ENCODE measurements at regions not wholly inside any gene's neighbourhood (a gene's known extent, or its start where the extent isn't known, plus 50 kb on each side); places are given as distances from the start of the nearest gene placed in this dataset.

- no peak for DNase-seq (ENCODE audit: low spot score)
- ChIA-PET POLR2A (interaction anchor here (0.6 kb wide), 1 partner anchor 13 kb away, joined by 5 read pairs; no protein-coding TSS in a partner anchor), CTCF (ENCODE audit: unreplicated experiment) (no interaction called here)
- H3K27ac ChIP-seq (ENCODE audit: low read depth, low read length, poor library complexity, severe bottlenecking): no peak overlapping the region
- H2AFZ ChIP-seq (ENCODE audit: low read length): no peak overlapping the region
- no TSS peak for BruUV-seq (replicated peaks)
- TF ChIP-seq EZH2phosphoT487 (IDR thresholded peaks at IDR 0.05; ENCODE audit: borderline replicate concordance, low read depth, low read length) (no peak), CTCF (conservative IDR thresholded peaks at IDR 0.05; ENCODE audit: low read length) (no peak)
- H3K4me2 ChIP-seq (ENCODE audit: low read length): no peak overlapping the region
- H3K79me2 ChIP-seq (ENCODE audit: insufficient read depth, low read depth, low read length): no peaks in the 10 kb centered on the region
- H3K36me3 ChIP-seq (ENCODE audit: insufficient read depth, low read length): no peaks in the 10 kb centered on the region
- no peaks in the 10 kb centered on the region for H4K20me1 ChIP-seq (ENCODE audit: insufficient read depth, low read length)
- H3K9me2 ChIP-seq (ENCODE audit: insufficient read depth, low read length): no peaks in the 10 kb centered on the region
- H3K9me3 ChIP-seq (ENCODE audit: low read length): no peaks in the 10 kb centered on the region
- intact Hi-C loops (cut with micrococcal nuclease; ENCODE audit: unreplicated experiment): no loop called here
- no peaks in the 10 kb centered on the region for H3K4me1 ChIP-seq (ENCODE audit: insufficient read depth, low read length, poor library complexity, severe bottlenecking)
- no peak overlapping the region for H3K4me3 ChIP-seq (ENCODE audit: low read depth, low read length, poor library complexity, severe bottlenecking)
These were observed 377.0 kb upstream of the NUPR2 start for GRCh38 chr7:56493196-56493595.

- Histone ChIP-seq H3K9me3 (ENCODE audit: low read length) (no peaks in the 10 kb centered on the region), H3K4me2 (ENCODE audit: low read length) (no peak overlapping the region), H3K79me2 (ENCODE audit: insufficient read depth, low read depth, low read length) (no peaks in the 10 kb centered on the region), H4K20me1 (ENCODE audit: insufficient read depth, low read length) (no peaks in the 10 kb centered on the region), H3K9me2 (ENCODE audit: insufficient read depth, low read length) (no peaks in the 10 kb centered on the region), H2AFZ (ENCODE audit: low read length) (no peak overlapping the region), H3K4me1 (ENCODE audit: insufficient read depth, low read length, poor library complexity, severe bottlenecking) (no peaks in the 10 kb centered on the region), H3K4me3 (ENCODE audit: low read depth, low read length, poor library complexity, severe bottlenecking) (no peak overlapping the region), H3K27ac (ENCODE audit: low read depth, low read length, poor library complexity, severe bottlenecking) (no peak overlapping the region), H3K36me3 (ENCODE audit: insufficient read depth, low read length) (no peaks in the 10 kb centered on the region)
- DNase-seq (ENCODE audit: low spot score): no peak
- ChIA-PET POLR2A (no interaction called here), CTCF (ENCODE audit: unreplicated experiment) (no interaction called here)
- TF ChIP-seq CTCF (conservative IDR thresholded peaks at IDR 0.05; ENCODE audit: low read length): no peak
- TF ChIP-seq EZH2phosphoT487 (IDR thresholded peaks at IDR 0.05; ENCODE audit: borderline replicate concordance, low read depth, low read length): no peak
- intact Hi-C loops (cut with micrococcal nuclease; ENCODE audit: unreplicated experiment): no loop called here
- BruUV-seq (replicated peaks): no TSS peak
These were observed 375.6 kb upstream of the NUPR2 start for GRCh38 chr7:56491636-56492425.

GRCh38 chr7:56483861-56484550 lies 367.8 kb upstream of the NUPR2 start:
- no peak for DNase-seq (ENCODE audit: low spot score)
- H3K36me3 ChIP-seq (ENCODE audit: insufficient read depth, low read length): no peaks in the 10 kb centered on the region
- H3K4me1 ChIP-seq (ENCODE audit: insufficient read depth, low read length, poor library complexity, severe bottlenecking): no peaks in the 10 kb centered on the region
- ChIA-PET CTCF (ENCODE audit: unreplicated experiment) (no interaction called here), POLR2A (no interaction called here)
- no TSS peak for BruUV-seq (replicated peaks)
- no peaks in the 10 kb centered on the region for H3K9me2 ChIP-seq (ENCODE audit: insufficient read depth, low read length)
- intact Hi-C loops (cut with micrococcal nuclease; ENCODE audit: unreplicated experiment): no loop called here
- H3K79me2 ChIP-seq (ENCODE audit: insufficient read depth, low read depth, low read length): no peaks in the 10 kb centered on the region
- no peaks in the 10 kb centered on the region for H4K20me1 ChIP-seq (ENCODE audit: insufficient read depth, low read length)
- H3K9me3 ChIP-seq (ENCODE audit: low read length): no peaks in the 10 kb centered on the region
- H3K4me3 ChIP-seq (ENCODE audit: low read depth, low read length, poor library complexity, severe bottlenecking): no peak overlapping the region
- H3K4me2 ChIP-seq (ENCODE audit: low read length): no peak overlapping the region
- no peak overlapping the region for H2AFZ ChIP-seq (ENCODE audit: low read length)
- TF ChIP-seq CTCF (conservative IDR thresholded peaks at IDR 0.05; ENCODE audit: low read length) (no peak), EZH2phosphoT487 (IDR thresholded peaks at IDR 0.05; ENCODE audit: borderline replicate concordance, low read depth, low read length) (no peak)
- no peak overlapping the region for H3K27ac ChIP-seq (ENCODE audit: low read depth, low read length, poor library complexity, severe bottlenecking)

Data from OCI-LY7 (cell line).